ENCODE measurements at regions not wholly inside any gene's neighbourhood (a gene's known extent, or its start where the extent isn't known, plus 50 kb on each side); places are given as distances from the start of the nearest gene placed in this dataset.

DNA sequence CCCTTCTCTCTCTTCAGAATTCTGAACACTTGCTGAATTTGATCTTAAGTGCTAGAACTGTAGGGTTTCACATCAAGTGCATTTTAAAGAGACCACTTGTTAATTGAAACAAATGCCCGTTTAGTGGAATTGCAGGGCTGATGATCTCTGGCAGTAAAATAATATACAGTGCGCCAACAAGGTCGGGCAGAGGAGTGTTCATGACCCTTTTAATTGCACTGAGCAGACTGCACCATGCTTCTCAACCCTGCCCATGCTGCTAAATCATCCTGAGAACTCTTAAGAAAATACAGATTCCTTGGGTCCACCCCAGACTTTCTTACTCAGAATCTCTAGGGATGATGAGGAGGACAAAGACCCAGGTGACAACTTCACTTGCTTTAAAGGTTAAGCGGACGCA lies 73.5 kb downstream of the SC5D start:
- TF ChIP-seq, protein P1, sequence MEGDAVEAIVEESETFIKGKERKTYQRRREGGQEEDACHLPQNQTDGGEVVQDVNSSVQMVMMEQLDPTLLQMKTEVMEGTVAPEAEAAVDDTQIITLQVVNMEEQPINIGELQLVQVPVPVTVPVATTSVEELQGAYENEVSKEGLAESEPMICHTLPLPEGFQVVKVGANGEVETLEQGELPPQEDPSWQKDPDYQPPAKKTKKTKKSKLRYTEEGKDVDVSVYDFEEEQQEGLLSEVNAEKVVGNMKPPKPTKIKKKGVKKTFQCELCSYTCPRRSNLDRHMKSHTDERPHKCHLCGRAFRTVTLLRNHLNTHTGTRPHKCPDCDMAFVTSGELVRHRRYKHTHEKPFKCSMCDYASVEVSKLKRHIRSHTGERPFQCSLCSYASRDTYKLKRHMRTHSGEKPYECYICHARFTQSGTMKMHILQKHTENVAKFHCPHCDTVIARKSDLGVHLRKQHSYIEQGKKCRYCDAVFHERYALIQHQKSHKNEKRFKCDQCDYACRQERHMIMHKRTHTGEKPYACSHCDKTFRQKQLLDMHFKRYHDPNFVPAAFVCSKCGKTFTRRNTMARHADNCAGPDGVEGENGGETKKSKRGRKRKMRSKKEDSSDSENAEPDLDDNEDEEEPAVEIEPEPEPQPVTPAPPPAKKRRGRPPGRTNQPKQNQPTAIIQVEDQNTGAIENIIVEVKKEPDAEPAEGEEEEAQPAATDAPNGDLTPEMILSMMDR (conservative IDR thresholded peaks at IDR 0.05 in 1 of 2, IDR thresholded peaks at IDR 0.05 in 1 of 2; ENCODE audit: extremely low read depth in 1 of 2, insufficient read depth in 1 of 2, low read depth in 1 of 2, low read length in 2 of 2), result no peak
- TF ChIP-seq EZH2 (IDR thresholded peaks at IDR 0.05; ENCODE audit: borderline replicate concordance, low read length), result no peak
